ENCODE measurements at regions not wholly inside any gene's neighbourhood (a gene's known extent, or its start where the extent isn't known, plus 50 kb on each side); places are given as distances from the start of the nearest gene placed in this dataset.

GRCh38 chr11:79963856-79964645 lies 523.2 kb upstream of the TENM4 start:
- DNase-seq: no peak

GRCh38 chr11:79960461-79960860 lies 519.6 kb upstream of the TENM4 start:
- no peak for DNase-seq

DNA sequence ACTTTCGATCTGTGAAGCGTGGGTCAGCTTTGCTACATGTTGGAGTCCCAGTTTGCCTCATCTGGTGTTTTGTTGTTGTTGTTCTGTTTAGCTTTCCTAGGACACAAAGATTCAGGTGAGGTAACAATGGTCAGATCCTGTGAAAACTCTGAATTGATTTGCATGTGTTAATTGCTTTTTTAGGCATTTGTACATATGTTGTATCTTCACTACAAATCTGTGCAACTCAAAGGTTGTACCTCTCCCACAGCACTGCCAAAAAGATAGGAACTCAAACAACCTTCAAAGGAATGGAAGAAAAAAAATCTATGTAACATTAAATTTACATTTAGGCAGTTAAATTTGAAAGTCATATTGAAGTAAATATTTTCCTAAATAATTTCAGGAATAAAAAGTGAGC lies 518.5 kb upstream of the TENM4 start:
- DNase-seq: no peak

- no peak for DNase-seq
These were observed 516.9 kb upstream of the TENM4 start for GRCh38 chr11:79957702-79958101.

- DNase-seq: no peak
These were observed 515.2 kb upstream of the TENM4 start for GRCh38 chr11:79956061-79956460.

DNA sequence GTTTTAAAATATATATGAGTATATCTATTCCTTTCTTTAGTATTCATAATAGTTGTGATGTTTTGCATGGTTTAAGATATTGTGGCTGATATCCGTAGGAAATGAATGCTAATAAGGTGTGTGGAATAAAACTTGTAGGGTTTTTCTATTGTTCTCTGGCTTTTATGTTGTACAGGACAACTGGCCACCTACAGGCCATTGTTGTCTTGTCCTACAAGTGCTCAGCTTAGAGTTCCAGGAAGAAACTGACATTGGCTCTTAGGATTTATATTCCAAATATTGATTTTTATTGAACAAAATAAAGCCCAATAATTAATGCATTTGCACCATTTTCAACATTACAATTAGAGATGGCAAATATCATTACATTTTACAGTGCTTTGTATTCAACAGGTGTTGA lies 512.8 kb upstream of the TENM4 start:
- no peak for DNase-seq

GRCh38 chr11:79950741-79951140 lies 509.9 kb upstream of the TENM4 start:
- DNase-seq: no peak

DNA sequence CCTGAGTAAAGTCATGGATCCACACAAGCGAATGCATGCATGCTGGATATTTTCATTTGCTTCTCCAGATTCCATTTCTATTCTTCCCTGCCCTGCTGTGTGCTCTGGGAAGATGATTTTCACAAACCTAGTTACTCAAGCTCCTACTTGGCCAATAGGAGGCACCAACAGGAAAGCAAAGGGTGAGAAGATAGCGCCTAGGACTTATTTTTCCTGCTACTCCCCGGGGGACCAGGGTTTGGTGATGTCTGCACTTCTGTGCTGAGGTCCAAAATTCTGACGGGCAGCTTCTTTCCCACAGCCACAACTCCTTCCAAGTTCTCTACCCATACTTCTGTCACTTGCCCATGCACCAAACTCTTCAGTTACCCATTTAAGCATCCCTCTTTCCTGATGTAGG lies 509.3 kb upstream of the TENM4 start:
- no peak for DNase-seq

GRCh38 chr11:79949574-79949973 lies 508.7 kb upstream of the TENM4 start:
- no peak for DNase-seq

GRCh38 chr11:79942646-79943045 lies 501.8 kb upstream of the TENM4 start:
- DNase-seq: no peak

- no peak for DNase-seq
These were observed 501.3 kb upstream of the TENM4 start for GRCh38 chr11:79942090-79942489.

- DNase-seq: no peak
These were observed 500.3 kb upstream of the TENM4 start for GRCh38 chr11:79940974-79941735.

GRCh38 chr11:79940165-79940564 lies 499.3 kb upstream of the TENM4 start:
- DNase-seq: no peak

DNA sequence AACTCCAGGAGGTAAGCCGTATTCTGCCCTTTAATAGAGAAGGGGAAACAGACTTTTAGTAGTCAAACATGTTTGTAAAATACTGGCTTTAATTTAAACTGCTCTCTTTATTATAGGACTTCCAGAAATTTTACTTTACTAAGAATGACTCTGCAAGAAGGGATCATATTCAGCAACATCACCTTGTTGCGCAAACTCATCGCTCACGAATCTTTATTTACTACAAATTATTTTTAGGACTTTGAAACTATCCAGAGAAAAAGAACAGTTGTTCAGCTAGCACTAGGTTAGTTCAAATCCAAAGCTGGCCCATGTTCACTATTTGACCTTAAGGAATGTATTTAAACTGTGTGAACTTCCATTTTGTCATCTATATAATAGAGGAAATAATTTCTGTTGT lies 498.3 kb upstream of the TENM4 start:
- DNase-seq: no peak

DNA sequence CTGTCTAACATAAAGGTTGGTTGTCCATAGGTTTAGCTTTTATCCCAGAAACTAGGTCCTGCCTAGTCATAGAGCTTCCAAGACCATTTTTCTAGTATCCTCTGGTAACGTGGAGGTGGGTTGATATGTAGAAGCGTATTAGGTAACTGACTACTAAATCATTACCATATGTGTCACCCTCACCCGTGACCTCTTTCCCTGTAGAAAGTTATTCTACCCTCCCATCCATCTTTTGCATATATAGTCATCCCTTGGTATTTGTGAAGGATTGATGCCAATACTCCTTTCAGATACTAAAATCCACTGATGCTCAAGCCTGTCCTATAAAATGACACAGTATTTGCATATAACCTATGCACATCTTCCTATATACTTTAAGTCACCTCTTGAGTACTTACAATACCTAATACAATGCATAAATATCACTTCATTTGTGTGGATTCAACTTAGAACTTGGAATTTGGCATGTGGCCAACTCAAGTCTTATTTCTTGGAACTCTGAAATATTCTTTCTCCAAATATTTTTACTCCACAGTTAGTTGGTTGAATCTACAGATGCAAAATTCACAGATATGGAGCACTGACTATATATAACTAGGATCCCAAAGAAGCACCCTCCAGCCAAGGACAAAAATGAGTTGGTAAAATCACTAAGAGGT lies 497.0 kb upstream of the TENM4 start:
- DNase-seq: no peak

DNA sequence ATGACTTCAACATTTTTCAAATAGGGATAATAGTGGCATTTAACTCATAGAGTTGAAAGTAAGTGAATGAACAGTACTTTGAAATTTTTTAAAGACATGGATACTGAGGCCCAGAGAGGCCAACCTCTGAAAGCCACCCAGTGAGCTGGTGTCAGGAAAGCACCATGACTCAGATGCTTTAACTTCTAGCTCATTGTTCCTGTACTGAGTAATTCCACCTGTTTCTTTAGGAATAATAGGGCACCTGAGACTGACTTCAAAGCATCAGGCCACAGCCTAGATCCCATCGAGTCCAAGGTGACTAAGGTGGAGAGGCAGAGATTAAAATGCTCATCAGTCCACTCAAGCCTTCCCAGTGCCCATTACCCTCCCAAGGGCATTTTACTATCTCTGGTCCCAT lies 491.8 kb upstream of the TENM4 start:
- no peak for DNase-seq

DNA sequence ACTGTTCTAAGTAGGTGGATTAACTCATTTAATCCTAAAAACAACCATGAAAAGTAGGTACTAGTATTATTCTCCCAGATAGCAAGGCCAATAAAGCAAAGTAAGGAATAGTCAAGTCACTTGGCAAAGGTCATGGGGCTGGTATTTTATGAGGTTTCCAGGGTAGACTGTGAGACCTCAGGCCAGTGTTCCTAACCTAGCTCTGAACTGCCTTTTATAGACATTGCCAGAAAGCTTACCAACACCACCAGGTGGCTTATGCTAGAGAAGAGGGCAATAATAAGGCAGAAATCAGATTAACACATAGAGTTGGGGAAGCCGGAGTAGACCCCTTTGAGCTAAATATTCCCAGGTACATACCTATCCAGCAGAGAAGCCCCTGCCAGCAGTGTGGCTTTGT lies 490.9 kb upstream of the TENM4 start:
- no peak for DNase-seq

GRCh38 chr11:79926707-79927106 lies 485.9 kb upstream of the TENM4 start:
- no peak for DNase-seq

GRCh38 chr11:79925570-79925969 lies 484.7 kb upstream of the TENM4 start:
- DNase-seq: no peak

GRCh38 chr11:79922641-79923040 lies 481.8 kb upstream of the TENM4 start:
- no peak for DNase-seq

GRCh38 chr11:79920480-79920879 lies 479.6 kb upstream of the TENM4 start:
- DNase-seq: no peak

- no peak for DNase-seq
These were observed 478.5 kb upstream of the TENM4 start for GRCh38 chr11:79919350-79919749.

- DNase-seq: no peak
These were observed 478.0 kb upstream of the TENM4 start for GRCh38 chr11:79918846-79919245.

DNA sequence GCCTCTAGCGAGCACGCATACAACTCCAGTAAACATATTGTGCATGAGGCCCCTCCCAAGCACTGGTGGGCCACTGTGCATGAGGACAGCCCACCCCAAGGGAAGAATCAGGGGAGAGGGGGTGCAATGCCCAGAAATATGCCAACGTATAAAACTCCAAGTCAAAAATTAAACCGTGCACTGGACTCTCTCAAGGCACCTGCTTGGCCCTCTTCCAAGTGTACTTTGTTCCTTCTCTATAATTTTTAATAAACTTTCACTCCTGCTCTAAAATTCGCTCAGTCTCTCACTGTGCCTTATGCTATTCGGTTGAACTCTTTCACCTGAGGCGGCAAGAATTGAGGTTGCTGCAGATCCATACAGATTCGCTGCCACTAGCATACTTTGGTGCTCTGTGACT lies 465.3 kb upstream of the TENM4 start:
- no peak for DNase-seq

All from right hindlimb (tissue), 1 donor.